ENCODE measurements at regions not wholly inside any gene's neighbourhood (a gene's known extent, or its start where the extent isn't known, plus 50 kb on each side); places are given as distances from the start of the nearest gene placed in this dataset.

DNA sequence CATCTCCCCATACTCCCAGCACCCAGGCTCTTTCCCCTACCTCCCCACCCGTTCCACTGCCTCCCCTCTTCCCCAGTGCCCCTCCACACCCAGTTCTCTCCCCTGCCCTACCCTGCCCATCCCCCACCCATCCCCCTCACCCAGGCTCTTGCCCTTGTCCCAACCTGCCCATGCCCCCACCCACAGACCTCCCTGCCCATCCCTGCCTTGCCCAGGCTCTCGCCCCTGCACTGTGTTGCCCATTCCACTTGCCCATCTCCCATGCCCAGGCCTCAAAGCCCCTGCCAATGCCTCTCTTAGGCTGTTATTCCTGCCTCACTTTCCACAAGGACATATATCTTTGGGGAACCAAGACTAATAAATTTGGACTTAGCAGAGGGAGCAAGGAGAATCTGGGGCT lies 262.6 kb upstream of the CXCL12 start:
- Histone ChIP-seq H2AFZ (no peak overlapping the region), H3K4me3 (no peak overlapping the region), H3K36me3 (ENCODE audit: low read depth) (no peaks in the 10 kb centered on the region), H3K4me1 (replicated peaks; ENCODE audit: insufficient read depth) (no peaks in the 10 kb centered on the region), H3K27me3 (ENCODE audit: insufficient read depth, low read depth) (peaks cover 18% of the 10 kb centered on the region; the same call in 1 of the 2 replicates), H3K9me3 (ENCODE audit: insufficient read depth, low read depth) (no peaks in the 10 kb centered on the region), H4K20me1 (ENCODE audit: insufficient read depth) (no peaks in the 10 kb centered on the region), H3F3A (ENCODE audit: insufficient read depth, low read depth) (no peaks in the 10 kb centered on the region), H3K4me2 (no peak overlapping the region), H3K27ac (no peak overlapping the region), H3K79me2 (ENCODE audit: low read depth) (no peaks in the 10 kb centered on the region), H3K9me2 (ENCODE audit: insufficient read depth) (no peaks in the 10 kb centered on the region)
- intact Hi-C loops (cut with micrococcal nuclease; ENCODE audit: unreplicated experiment): no loop called here
- ChIA-PET POLR2A (ENCODE audit: unreplicated experiment) (no interaction called here), CTCF (interaction anchor here (0.6 kb wide), 1 partner anchor 1954 kb away, joined by 3 read pairs; no protein-coding TSS in a partner anchor)
- no TSS peak for BruUV-seq (replicated peaks)
- DNase-seq: no peak
- TF ChIP-seq CTCF (conservative IDR thresholded peaks at IDR 0.05) (no peak), EZH2 (IDR thresholded peaks at IDR 0.05; ENCODE audit: low read depth) (no peak)

- H3K4me1 ChIP-seq (replicated peaks; ENCODE audit: insufficient read depth): no peaks in the 10 kb centered on the region
- H3K79me2 ChIP-seq (ENCODE audit: low read depth): no peaks in the 10 kb centered on the region
- ChIA-PET POLR2A (ENCODE audit: unreplicated experiment) (no interaction called here), CTCF (interaction anchor here (0.6 kb wide), 1 partner anchor 1955 kb away, joined by 3 read pairs; no protein-coding TSS in a partner anchor)
- no peak overlapping the region for H2AFZ ChIP-seq
- H3K36me3 ChIP-seq (ENCODE audit: low read depth): no peaks in the 10 kb centered on the region
- intact Hi-C loops (cut with micrococcal nuclease; ENCODE audit: unreplicated experiment): no loop called here
- no TSS peak for BruUV-seq (replicated peaks)
- no peak overlapping the region for H3K27ac ChIP-seq
- H3K9me3 ChIP-seq (ENCODE audit: insufficient read depth, low read depth): no peaks in the 10 kb centered on the region
- no peak for TF ChIP-seq EZH2 (IDR thresholded peaks at IDR 0.05; ENCODE audit: low read depth)
- TF ChIP-seq CTCF (conservative IDR thresholded peaks at IDR 0.05): no peak
- H4K20me1 ChIP-seq (ENCODE audit: insufficient read depth): no peaks in the 10 kb centered on the region
- no peaks in the 10 kb centered on the region for H3K9me2 ChIP-seq (ENCODE audit: insufficient read depth)
- no peak overlapping the region for H3K4me3 ChIP-seq
- peaks cover 18% of the 10 kb centered on the region; the same call in 1 of the 2 replicates for H3K27me3 ChIP-seq (ENCODE audit: insufficient read depth, low read depth)
- no peak overlapping the region for H3K4me2 ChIP-seq
- no peak for DNase-seq
- H3F3A ChIP-seq (ENCODE audit: insufficient read depth, low read depth): no peaks in the 10 kb centered on the region
Observed at GRCh38 chr10:44647877-44648542, 263.1 kb upstream of the CXCL12 start.

GRCh38 chr10:44650691-44651661 lies 260.2 kb upstream of the TMEM72 start:
- Histone ChIP-seq H3K27me3 (ENCODE audit: insufficient read depth, low read depth) (peaks cover 18% of the 10 kb centered on the region; the same call in 1 of the 2 replicates), H3K9me3 (ENCODE audit: insufficient read depth, low read depth) (no peaks in the 10 kb centered on the region), H3K36me3 (ENCODE audit: low read depth) (no peaks in the 10 kb centered on the region), H3K4me1 (replicated peaks; ENCODE audit: insufficient read depth) (no peaks in the 10 kb centered on the region), H3F3A (ENCODE audit: insufficient read depth, low read depth) (no peaks in the 10 kb centered on the region), H3K27ac (no peak overlapping the region), H3K9me2 (ENCODE audit: insufficient read depth) (no peaks in the 10 kb centered on the region), H4K20me1 (ENCODE audit: insufficient read depth) (no peaks in the 10 kb centered on the region), H2AFZ (no peak overlapping the region), H3K4me2 (no peak overlapping the region), H3K79me2 (ENCODE audit: low read depth) (no peaks in the 10 kb centered on the region), H3K4me3 (no peak overlapping the region)
- DNase-seq: no peak
- no TSS peak for BruUV-seq (replicated peaks)
- intact Hi-C loops (cut with micrococcal nuclease; ENCODE audit: unreplicated experiment): no loop called here
- ChIA-PET CTCF (no interaction called here), POLR2A (ENCODE audit: unreplicated experiment) (no interaction called here)
- TF ChIP-seq CTCF (conservative IDR thresholded peaks at IDR 0.05): no peak
- no peak for TF ChIP-seq EZH2 (IDR thresholded peaks at IDR 0.05; ENCODE audit: low read depth)

Data from PC-9 (cell line).